ENCODE measurements at regions not wholly inside any gene's neighbourhood (a gene's known extent, or its start where the extent isn't known, plus 50 kb on each side); places are given as distances from the start of the nearest gene placed in this dataset.

DNA sequence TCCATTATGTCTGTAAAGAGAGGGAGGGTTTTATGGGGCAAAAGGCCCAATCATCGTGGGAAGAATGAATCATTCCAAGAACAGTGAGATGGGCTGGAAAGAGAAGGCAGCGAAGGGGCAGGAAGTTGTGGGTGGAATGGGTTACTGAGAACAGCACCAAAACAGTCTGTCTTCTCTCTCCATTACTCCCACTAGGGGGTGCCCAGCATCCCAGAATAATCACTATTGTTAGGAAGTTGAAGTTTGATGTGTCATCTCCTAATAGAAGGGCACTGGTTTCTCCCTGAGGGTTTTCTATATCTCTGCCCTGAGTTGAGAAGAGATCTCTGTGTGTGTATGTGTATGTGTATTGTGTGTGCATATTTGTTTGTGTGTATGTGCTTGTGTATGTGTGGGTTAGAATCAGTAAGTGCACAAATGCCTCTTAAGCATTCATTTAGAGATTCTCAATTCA, 76.6 kb upstream of the MAP4K3 start:
- DNase-seq (ENCODE audit: low read depth, low spot score), result peak; percentile 20

DNA sequence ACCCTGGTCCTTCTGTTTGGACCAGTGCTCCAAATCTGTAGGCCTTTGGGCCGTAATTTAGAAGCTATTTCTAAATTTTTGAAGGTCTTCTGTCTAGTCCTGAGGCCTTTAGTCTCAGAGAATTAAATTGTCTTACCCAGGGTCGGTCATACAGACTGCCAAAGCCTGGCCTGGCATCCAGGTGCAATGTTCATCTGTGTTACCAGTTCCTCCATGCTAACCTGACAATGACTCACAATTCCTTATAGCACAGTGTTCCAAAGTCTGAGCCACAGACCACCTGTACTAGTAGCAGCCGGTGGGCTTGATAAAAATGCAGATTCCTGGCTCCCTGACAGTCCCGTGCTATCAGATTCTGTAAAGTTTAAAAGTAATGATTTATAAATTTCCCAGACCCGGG, 77.7 kb upstream of the MAP4K3 start:
- no peak for DNase-seq (ENCODE audit: low read depth, low spot score)

DNA sequence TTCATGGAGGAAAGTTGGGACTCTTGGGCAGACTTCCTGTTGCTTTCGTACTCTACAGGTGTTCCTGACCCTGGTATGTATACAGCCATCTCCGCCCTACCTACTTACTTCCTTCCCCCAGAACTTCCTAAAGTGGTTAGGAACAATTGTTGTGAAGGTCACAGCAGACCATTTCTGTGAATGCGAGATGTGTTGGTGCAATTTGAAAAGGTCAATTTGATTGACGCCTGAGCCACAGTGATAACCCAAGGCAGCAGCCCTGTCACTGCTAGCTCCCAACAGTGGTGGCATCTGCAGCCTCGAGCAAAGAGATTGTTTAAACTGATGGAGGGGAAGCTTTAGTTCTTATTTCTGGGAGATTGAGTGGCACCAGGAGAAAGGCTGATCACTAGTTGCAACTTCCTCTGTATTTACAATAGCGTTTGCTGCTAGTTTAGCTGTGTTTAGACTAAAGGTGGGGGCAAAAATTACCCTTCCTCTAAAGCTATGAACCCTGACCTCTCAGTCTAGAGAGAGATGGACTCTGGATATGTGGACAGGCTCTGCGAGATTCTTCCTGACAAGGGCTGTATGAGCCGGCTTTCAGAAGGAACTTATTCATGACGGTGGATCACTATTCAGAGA, 78.3 kb upstream of the MAP4K3 start:
- DNase-seq (ENCODE audit: low read depth, low spot score), result no peak

GRCh38 chr2:39515897-39516346, 78.8 kb upstream of the MAP4K3 start:
- DNase-seq (ENCODE audit: low read depth, low spot score), result no peak

DNA sequence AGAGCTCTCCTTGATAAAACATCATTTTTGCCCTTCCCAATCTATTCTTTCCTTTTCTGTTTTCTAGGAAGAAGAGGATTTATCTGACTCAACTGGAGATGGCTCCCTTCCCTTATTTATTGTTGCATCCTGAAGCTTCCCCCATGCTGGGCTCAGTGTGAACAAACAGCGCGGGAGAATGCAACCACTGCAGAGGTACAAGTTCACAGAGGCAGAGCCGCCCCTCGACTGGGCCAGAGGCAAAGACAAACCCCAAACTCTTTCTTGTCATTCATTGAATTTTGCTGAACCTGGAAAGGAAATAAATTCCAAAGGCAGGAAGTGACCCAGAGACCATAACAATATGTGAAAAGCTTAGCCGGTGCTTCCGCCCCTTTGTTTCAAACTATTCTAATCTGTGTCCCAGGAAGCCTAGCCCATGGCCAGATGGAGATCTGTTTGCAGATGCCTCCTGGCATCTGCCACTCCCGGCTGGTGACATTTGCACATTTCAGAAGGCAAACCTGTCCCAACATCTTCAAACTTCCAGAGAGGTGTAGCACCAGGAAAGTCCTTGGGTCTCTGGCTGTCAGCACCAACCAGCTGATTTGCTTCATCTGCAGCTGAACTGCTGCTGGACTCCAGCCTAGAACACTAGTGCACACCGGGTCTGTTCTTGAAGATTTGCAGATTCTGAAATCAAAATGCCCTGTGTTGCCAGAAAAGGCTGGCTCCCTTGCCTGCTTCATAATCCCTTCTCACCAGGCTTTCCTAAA, 79.4 kb upstream of the MAP4K3 start:
- no peak for DNase-seq (ENCODE audit: low read depth, low spot score)

- DNase-seq (ENCODE audit: low read depth, low spot score), result no peak
These were observed 80.0 kb upstream of the MAP4K3 start for GRCh38 chr2:39517102-39517436.

DNA sequence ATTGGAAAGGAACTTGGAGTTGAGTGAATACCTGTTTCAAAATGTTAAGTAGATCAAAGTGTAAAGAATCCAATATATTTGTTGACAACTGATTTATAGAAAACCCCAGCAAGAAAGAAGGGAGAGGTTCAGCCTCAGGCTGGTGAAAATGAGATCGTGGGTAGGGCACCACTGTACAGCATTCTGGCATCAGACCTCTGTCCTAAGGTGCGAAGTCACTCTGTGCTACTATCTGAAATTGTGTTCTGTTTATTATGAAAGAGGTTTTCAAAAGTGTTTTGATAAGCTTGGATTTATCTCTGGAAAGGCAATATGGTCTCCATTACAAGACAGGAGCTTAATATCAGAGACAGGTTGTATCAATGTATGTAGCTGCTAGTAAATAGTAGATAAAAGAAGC, 80.5 kb upstream of the MAP4K3 start:
- DNase-seq (ENCODE audit: low read depth, low spot score), result no peak

DNA sequence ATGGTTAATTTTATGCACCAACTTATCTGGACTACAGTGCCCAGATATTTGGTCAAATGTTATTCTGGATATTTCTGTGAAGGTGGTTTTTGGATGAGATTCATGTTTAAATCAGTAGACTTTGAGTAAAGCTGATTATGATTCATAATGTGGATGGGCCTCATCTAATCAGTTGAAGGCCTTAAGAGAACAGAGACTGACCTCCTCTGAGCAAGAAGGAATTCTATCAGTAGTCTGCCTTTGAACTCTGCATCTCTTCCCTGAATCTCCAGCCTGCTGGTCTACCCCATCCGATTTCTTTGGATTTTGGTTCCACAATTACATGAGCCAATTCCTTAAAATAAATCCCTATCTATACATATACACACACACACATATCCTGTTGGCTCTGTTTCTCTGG, 82.8 kb upstream of the MAP4K3 start:
- no peak for DNase-seq (ENCODE audit: low read depth, low spot score)

DNA sequence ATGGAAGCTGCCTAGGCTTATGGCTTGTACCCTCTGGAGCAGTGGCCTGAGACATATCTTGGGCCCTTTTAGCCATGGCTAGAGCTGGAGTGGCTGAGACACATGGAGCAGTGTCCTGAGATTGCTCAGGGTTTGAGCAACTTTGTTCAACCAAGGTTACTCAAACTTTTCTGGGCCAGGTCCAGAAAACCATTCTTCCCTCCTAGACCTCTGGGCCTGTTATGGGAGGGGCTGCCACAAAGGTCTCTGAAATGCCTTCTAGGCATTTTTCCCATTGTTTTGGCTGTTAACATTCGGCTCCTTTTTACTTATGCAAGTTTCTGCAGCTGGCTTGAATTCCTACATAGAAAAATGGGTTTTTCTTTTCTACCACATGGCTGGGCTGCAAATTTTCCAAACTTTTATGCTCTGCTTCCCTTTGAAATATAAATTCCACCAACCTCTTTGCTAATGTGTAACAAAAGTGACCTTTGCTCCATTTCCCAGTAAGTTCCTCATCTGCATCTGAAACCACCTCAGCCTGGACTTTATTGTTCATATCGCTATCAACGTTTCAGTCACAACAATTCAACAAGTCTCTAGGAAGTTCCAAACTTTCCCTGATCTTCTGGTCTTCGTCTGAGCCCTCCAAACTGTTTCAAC, 84.9 kb upstream of the MAP4K3 start:
- no peak for DNase-seq (ENCODE audit: low read depth, low spot score)

DNA sequence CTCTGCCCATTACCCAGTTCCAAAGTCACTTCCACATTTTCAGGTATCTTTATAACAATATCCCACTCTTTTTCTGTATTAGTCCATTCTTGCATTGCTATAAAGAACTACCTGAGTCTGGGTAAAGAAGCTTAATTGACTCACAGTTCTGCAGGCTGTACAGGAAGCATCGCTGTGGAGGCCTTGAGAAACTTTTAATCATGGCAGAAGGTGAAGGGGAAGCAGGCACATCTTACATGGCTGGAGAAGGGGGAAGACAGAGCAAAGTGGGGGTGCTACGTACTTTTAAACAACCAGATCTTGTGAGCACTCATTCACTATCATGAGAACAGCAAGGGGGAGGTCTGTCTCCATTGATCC, 85.4 kb upstream of the MAP4K3 start:
- DNase-seq (ENCODE audit: low read depth, low spot score), result no peak

DNA sequence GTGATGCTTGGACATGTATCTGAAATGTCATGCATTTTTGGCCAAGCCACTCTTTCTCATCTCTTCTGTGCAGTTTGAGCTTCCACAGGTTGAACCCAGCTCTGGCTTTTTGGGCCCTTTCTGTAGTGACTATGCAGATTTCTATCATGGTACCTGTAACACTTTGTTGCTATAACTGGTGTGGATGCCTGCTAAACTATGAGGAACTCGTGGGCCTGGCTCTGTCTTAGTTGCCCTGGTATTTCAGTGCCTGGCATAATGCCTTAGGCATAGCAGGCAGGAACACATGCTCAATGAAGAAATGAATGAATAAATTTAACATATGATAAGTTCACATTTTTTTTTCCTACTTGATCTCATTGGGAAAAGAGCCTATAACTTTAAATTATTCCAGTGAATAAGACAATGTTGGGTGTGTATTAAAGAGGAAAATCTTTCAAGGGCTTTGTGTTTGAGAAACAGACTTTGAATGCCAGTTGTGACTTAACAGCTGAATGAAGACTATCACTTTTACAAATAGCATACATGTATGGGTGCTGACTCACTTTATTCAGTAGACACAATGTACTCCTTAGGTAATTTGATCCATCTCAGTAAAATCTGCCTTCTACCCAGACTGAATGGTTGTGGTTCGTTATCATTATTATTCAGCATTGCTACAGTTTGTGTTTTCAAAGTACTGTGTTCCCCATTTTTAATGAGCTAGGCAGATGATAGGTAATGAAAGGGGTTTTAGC, 86.4 kb upstream of the MAP4K3 start:
- DNase-seq (ENCODE audit: low read depth, low spot score), result no peak

- no peak for DNase-seq (ENCODE audit: low read depth, low spot score)
These were observed 87.0 kb upstream of the MAP4K3 start for GRCh38 chr2:39524061-39524460.

DNA sequence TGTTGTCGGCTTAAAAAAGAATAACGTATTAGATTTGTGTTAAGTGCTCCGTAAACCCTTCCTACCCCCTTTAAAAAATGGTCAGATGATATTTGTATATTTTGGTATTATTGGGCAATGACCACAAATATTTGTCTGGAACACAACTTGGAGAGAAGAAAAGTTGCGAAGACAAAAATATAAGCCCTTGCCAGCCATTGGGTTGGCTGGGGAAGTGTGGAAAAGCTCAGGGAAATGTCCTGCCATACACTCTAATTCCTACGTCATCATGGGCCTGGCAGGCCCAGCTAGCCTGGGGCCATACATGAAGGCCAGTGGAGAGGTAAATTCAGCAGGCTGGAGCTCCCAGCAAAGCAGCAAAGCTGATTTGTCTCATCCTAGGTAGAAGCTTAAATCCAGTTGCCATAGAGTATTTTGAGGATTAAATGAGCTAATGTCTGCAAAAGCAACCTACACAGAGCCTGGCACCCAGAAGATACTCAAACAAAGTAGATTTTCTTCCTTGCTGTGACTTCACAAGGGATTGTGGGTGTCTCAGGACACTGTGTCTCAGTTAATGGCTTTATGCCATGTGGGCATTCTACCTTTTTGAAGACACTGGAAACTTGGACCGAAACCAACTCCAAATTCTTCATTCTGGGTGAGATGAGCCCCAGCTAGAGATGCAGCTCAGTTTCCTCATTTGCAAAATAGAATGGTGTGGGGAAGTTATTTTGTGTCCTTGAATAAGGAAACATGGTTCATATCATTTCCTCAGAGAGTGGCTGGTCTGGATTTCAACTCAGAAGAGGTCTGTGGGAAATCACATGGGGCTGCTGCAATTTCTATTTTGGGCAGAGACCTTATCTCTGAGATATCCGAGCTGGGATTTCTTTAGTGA, 87.9 kb upstream of the MAP4K3 start:
- no peak for DNase-seq (ENCODE audit: low read depth, low spot score)

DNA sequence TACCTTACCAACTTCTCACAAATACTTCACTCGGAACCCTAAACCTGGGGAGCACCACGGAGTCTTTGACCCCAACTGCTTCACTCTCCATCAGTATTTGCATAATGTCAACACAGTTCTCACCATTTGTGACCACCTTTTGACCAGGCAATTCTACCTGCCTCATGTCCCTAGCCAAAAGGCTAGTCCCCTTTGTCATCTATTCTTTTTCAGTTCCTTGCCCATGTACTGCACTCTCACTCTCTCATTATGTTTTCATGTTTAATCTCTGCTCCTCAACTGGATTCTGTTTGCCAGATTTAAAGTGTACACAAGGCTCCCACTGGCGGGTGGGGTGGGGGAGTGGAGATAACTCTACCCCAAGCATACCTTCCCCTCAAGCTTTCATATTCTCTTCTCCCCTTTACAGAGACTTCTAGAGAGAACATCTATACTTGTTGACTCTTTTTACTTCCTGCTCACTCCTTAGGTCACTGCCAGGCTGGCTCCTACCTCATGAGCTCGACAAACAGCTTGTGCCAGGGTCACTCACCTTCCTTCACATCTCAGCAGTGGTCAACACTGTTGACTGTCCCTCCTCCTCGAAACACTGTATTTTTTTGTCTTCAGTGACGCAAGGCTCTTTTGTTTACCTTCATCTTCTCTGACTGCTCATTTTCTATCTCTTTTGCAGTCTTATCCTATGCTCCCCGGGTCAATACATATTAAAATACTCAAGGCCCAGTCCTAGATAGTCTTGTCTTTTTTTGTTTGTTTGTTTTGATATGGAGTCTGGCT, 88.7 kb upstream of the MAP4K3 start:
- no peak for DNase-seq (ENCODE audit: low read depth, low spot score)

- DNase-seq (ENCODE audit: low read depth, low spot score), result no peak
These were observed 91.6 kb upstream of the MAP4K3 start for GRCh38 chr2:39528701-39529100.

- no peak for DNase-seq (ENCODE audit: low read depth, low spot score)
These were observed 92.8 kb upstream of the MAP4K3 start for GRCh38 chr2:39529836-39530235.

DNA sequence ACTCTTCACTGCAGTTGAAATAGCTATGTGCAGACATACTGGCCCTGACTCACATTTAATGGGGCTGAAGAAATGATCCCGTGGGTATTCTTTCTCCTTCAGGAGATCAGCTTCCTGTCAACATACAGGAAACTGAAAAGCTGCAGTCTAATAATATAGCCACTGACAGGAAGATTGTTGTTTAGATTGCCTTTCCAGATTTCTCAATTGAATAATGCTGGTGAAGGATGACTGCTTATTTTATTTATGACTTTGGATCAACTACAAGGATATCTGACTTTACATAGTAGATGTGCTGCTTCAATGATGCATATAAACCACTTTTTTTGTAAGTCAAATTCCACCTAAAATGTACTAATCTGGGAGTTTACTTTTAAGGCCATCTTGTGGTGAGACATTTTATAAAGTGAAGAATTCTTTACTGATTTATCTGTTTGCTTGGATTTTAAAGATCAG, 93.4 kb upstream of the MAP4K3 start:
- no peak for DNase-seq (ENCODE audit: low read depth, low spot score)

DNA sequence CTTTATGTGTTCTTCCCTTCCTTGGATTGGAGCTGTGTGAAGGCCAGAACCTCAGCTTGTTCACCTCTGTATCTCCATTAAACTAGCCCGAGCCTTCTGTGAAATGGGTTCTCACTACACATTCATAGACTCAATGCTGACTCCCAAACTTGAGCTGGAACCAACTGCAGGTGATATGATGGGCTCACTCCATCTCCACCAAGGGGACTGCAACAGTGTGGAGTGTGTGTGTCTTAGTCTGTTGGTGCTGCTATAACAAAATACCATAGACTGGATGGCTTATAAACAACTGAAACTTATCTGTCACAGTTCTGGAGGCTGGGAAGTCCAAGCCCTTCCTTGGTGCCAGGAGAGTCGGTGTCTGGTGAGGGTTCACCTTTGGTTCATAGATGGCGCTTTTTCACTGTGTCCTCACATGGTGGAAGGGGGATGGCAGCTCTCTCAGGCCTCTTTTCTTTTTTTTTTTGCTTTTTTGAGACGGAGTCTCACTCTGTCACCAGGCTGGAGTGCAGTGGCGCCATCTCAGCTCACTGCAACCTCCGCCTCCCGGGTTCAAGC, 94.2 kb upstream of the MAP4K3 start:
- no peak for DNase-seq (ENCODE audit: low read depth, low spot score)

- DNase-seq (ENCODE audit: low read depth, low spot score), result no peak
These were observed 95.8 kb upstream of the MAP4K3 start for GRCh38 chr2:39532933-39533332.

- DNase-seq (ENCODE audit: low read depth, low spot score), result no peak
These were observed 97.1 kb upstream of the MAP4K3 start for GRCh38 chr2:39534095-39534711.

Data from activated naive CD8-positive, alpha-beta T cell treated with anti-CD3 and anti-CD28 coated beads, Interleukin-2, amount 50 U/mL, for 16 hours (primary cell).